NCI-H2171 (cell line): ENCODE measurements at regions not wholly inside any gene's neighbourhood (a gene's known extent, or its start where the extent isn't known, plus 50 kb on each side); places are given as distances from the start of the nearest gene placed in this dataset.
"Not testable (repeated sequence)": the region's sequence is repeated elsewhere in the genome, so short reads cannot be mapped to it uniquely, and the experiment has no call there.

Experiments used
- DNase-seq: peaks from one replicate; lab custom pipeline; 2025; lab: John Stamatoyannopoulos, UW

- no peak for DNase-seq
These were observed 408.5 kb upstream of the GRAMD2B start for GRCh38 chr5:126014676-126015075.

GRCh38 chr5:126015235-126016181, 407.7 kb upstream of the GRAMD2B start:
- no peak for DNase-seq

GRCh38 chr5:126016256-126016655, 407.0 kb upstream of the GRAMD2B start:
- DNase-seq = no peak

GRCh38 chr5:126017096-126017495, 406.1 kb upstream of the GRAMD2B start:
- DNase-seq = no peak

- no peak for DNase-seq
These were observed 402.4 kb upstream of the GRAMD2B start for GRCh38 chr5:126020770-126021169.

- no peak for DNase-seq
These were observed 399.2 kb upstream of the GRAMD2B start for GRCh38 chr5:126023994-126024441.

GRCh38 chr5:126027149-126027548, 396.1 kb upstream of the GRAMD2B start:
- no peak for DNase-seq

GRCh38 chr5:126027652-126028051, 395.6 kb upstream of the GRAMD2B start:
- no peak for DNase-seq

- no peak for DNase-seq
These were observed 394.9 kb upstream of the GRAMD2B start for GRCh38 chr5:126028336-126028735.

- not testable (repeated sequence) for DNase-seq
These were observed 393.9 kb upstream of the GRAMD2B start for GRCh38 chr5:126029282-126029681.

- no peak for DNase-seq
These were observed 392.5 kb upstream of the GRAMD2B start for GRCh38 chr5:126030698-126031097.

- no peak for DNase-seq
These were observed 391.1 kb upstream of the GRAMD2B start for GRCh38 chr5:126031989-126032716.

- no peak for DNase-seq
These were observed 379.5 kb upstream of the GRAMD2B start for GRCh38 chr5:126043688-126044087.

GRCh38 chr5:126044111-126044668, 379.0 kb upstream of the GRAMD2B start:
- DNase-seq = no peak

GRCh38 chr5:126044931-126045565, 378.2 kb upstream of the GRAMD2B start:
- no peak for DNase-seq

GRCh38 chr5:126046318-126046717, 376.9 kb upstream of the GRAMD2B start:
- no peak for DNase-seq

- no peak for DNase-seq
These were observed 376.2 kb upstream of the GRAMD2B start for GRCh38 chr5:126046846-126047571.

- DNase-seq = no peak
These were observed 371.1 kb upstream of the GRAMD2B start for GRCh38 chr5:126052120-126052519.

- DNase-seq = no peak
These were observed 370.4 kb upstream of the GRAMD2B start for GRCh38 chr5:126052791-126053190.

GRCh38 chr5:126053630-126054029, 369.6 kb upstream of the GRAMD2B start:
- DNase-seq = no peak

GRCh38 chr5:126054577-126055347, 368.4 kb upstream of the GRAMD2B start:
- no peak for DNase-seq
